OCI-LY7 (cell line): ENCODE measurements at regions not wholly inside any gene's neighbourhood (a gene's known extent, or its start where the extent isn't known, plus 50 kb on each side); places are given as distances from the start of the nearest gene placed in this dataset.

Source experiments
- BruUV-seq: library from RNA; stranded (reverse); fragments of 400-500 nt; replicated peaks from 2 replicates; lab custom pipeline; 2021; lab: Mats Ljungman, UMichigan
- CTCF ChIA-PET: fragments of 300-600 bp; sonication (Branson Sonifier 250); formaldehyde crosslinking; loops from one replicate; lab custom pipeline; 2022; ENCODE audit warnings: antibody characterized with exemption; ENCODE audit not compliant: unreplicated experiment; lab: Charles Lee
- POLR2A ChIA-PET: fragments of 300-600 bp; sonication (Branson Sonifier 250); formaldehyde crosslinking; loops from one replicate; lab custom pipeline; 2022; ENCODE audit warnings: antibody characterized with exemption; lab: Charles Lee
- DNase-seq: peaks from one replicate; pipeline ENCODE4 v3.0.0-alpha.2; 2015; ENCODE audit warnings: low spot score
- H2AFZ ChIP-seq: fragments of 200-600 bp; sonication (generic), shearing (Covaris generic); 2 replicates; pipeline ENCODE4 v1.6.1; 2014; ENCODE audit warnings: mild to moderate bottlenecking, antibody characterized with exemption, low read length, moderate library complexity
- H3K27ac ChIP-seq: fragments of 200-600 bp; sonication (generic); 2 replicates; pipeline ENCODE4 v1.5.1; 2014; ENCODE audit warnings: mixed run types, low read depth, mild to moderate bottlenecking, moderate library complexity, low read length, inconsistent platforms; ENCODE audit not compliant: poor library complexity, severe bottlenecking
- H3K36me3 ChIP-seq: fragments of 200-600 bp; sonication (generic); 2 replicates; pipeline ENCODE4 v1.6.1; 2014; ENCODE audit warnings: mild to moderate bottlenecking, antibody characterized with exemption, low read length, moderate library complexity, mixed read lengths; ENCODE audit not compliant: insufficient read depth
- H3K4me1 ChIP-seq: fragments of 200-600 bp; sonication (generic); 2 replicates; pipeline ENCODE4 v1.5.1; 2014; ENCODE audit warnings: mild to moderate bottlenecking, low read length; ENCODE audit not compliant: insufficient read depth, poor library complexity, severe bottlenecking
- H3K4me2 ChIP-seq: fragments of 200-600 bp; sonication (generic); 2 replicates; pipeline ENCODE4 v1.6.1; 2014; ENCODE audit warnings: mild to moderate bottlenecking, low read length
- H3K4me3 ChIP-seq: fragments of 200-600 bp; sonication (generic); 2 replicates; pipeline ENCODE4 v1.5.1; 2014; ENCODE audit warnings: mild to moderate bottlenecking, low read depth, low read length; ENCODE audit not compliant: poor library complexity, severe bottlenecking
- H3K79me2 ChIP-seq: fragments of 200-600 bp; sonication (generic); 2 replicates; pipeline ENCODE4 v1.6.1; 2016; ENCODE audit warnings: low read depth, mild to moderate bottlenecking, low read length, moderate library complexity, mixed read lengths; ENCODE audit not compliant: insufficient read depth
- H3K9me2 ChIP-seq: fragments of 200-600 bp; sonication (generic); 2 replicates; pipeline ENCODE4 v1.6.1; 2016; ENCODE audit warnings: mild to moderate bottlenecking, low read length, mixed read lengths; ENCODE audit not compliant: insufficient read depth
- H3K9me3 ChIP-seq: fragments of 200-600 bp; sonication (generic); 2 replicates; pipeline ENCODE4 v1.6.1; 2014; ENCODE audit warnings: mild to moderate bottlenecking, mixed run types, low read length, mixed read lengths
- H4K20me1 ChIP-seq: fragments of 200-600 bp; sonication (generic); 2 replicates; pipeline ENCODE4 v1.6.1; 2014; ENCODE audit warnings: mild to moderate bottlenecking, antibody characterized with exemption, low read length, moderate library complexity, mixed read lengths; ENCODE audit not compliant: insufficient read depth
- EZH2phosphoT487 ChIP-seq: fragments of 200-600 bp; sonication (generic); IDR thresholded peaks from 2 replicates; pipeline ENCODE4 v1.6.1; 2018; ENCODE audit warnings: low read depth, borderline replicate concordance, mild to moderate bottlenecking, mixed run types, antibody characterized with exemption, low read length, moderate library complexity, mixed read lengths
- intact Hi-C: fragments of 100-400 bp; cut with micrococcal nuclease; formaldehyde crosslinking; loops from one replicate; pipeline ENCODE4 v1.10.0; 2022; ENCODE audit not compliant: unreplicated experiment
- TF ChIP-seq, protein P1 (sequence below): fragments of 200-600 bp; sonication (generic); conservative IDR thresholded peaks from 2 replicates; pipeline ENCODE4 v1.5.1; 2014; ENCODE audit warnings: mild to moderate bottlenecking, antibody characterized with exemption, low read length, moderate library complexity, mixed read lengths

DNA sequence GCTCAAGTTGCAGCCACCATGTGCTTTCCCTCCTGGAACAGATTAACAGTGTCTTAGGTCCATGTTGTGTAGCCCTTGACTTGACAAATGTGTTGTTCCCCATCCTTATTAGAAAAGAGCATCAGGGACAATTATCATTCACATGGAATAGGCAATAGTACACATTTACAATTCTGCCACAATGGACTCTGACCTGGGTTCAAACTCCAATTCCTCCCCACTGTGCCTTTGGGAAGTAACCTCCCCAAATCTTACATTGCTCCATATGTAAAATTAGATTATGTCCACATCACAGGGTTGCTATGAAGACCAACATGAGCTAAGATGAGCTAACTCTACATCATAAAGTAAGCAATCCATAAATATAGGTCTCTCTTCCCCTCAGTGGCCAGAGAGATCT is 193.8 kb downstream of the NRP2 start:
- DNase-seq, result no peak
- Histone ChIP-seq H3K4me1 (no peaks in the 10 kb centered on the region), H3K9me2 (no peaks in the 10 kb centered on the region), H3K79me2 (no peaks in the 10 kb centered on the region), H4K20me1 (no peaks in the 10 kb centered on the region), H3K4me2 (no peak overlapping the region), H3K27ac (no peak overlapping the region), H2AFZ (no peak overlapping the region), H3K4me3 (no peak overlapping the region), H3K9me3 (no peaks in the 10 kb centered on the region), H3K36me3 (no peaks in the 10 kb centered on the region)
- POLR2A ChIA-PET, result interaction anchor here (0.5 kb wide), 1 partner anchor 565 kb away, joined by 3 read pairs; no protein-coding TSS in a partner anchor
- intact Hi-C loops, result no loop called here
- no peak for TF ChIP-seq EZH2phosphoT487
- TF ChIP-seq, protein P1, sequence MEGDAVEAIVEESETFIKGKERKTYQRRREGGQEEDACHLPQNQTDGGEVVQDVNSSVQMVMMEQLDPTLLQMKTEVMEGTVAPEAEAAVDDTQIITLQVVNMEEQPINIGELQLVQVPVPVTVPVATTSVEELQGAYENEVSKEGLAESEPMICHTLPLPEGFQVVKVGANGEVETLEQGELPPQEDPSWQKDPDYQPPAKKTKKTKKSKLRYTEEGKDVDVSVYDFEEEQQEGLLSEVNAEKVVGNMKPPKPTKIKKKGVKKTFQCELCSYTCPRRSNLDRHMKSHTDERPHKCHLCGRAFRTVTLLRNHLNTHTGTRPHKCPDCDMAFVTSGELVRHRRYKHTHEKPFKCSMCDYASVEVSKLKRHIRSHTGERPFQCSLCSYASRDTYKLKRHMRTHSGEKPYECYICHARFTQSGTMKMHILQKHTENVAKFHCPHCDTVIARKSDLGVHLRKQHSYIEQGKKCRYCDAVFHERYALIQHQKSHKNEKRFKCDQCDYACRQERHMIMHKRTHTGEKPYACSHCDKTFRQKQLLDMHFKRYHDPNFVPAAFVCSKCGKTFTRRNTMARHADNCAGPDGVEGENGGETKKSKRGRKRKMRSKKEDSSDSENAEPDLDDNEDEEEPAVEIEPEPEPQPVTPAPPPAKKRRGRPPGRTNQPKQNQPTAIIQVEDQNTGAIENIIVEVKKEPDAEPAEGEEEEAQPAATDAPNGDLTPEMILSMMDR, result no peak
- BruUV-seq, result no TSS peak
- CTCF ChIA-PET, result no interaction called here

DNA sequence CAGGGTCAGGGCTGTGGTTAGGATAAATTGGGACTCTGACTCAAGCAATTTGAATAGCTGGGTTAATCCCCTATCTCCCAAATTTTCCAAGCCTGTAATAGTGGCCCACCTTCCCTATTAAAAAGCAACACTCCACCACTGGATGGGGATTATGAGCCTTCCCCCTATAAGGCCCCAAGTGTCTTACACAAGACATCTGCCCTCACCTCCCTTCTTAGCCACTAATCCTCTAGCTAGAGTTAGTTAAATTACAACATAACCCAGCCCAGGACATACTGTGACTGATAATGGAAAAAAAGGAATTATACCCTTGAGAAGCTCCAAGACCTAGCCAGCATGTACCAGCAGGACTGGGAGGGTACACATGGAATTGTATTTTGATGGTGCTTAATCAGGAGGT is 190.4 kb downstream of the NRP2 start:
- H2AFZ ChIP-seq, result no peak overlapping the region
- H3K79me2 ChIP-seq, result no peaks in the 10 kb centered on the region
- no TSS peak for BruUV-seq
- H3K4me1 ChIP-seq, result no peaks in the 10 kb centered on the region
- H3K9me2 ChIP-seq, result no peaks in the 10 kb centered on the region
- no peaks in the 10 kb centered on the region for H4K20me1 ChIP-seq
- no peak overlapping the region for H3K4me3 ChIP-seq
- no peaks in the 10 kb centered on the region for H3K36me3 ChIP-seq
- POLR2A ChIA-PET, result interaction anchor here (1.1 kb wide), 1 partner anchor 9 kb away, joined by 5 read pairs; no protein-coding TSS in a partner anchor
- no peak overlapping the region for H3K27ac ChIP-seq
- CTCF ChIA-PET, result no interaction called here
- TF ChIP-seq EZH2phosphoT487, result no peak
- TF ChIP-seq, protein P1, result no peak
- intact Hi-C loops, result no loop called here
- no peaks in the 10 kb centered on the region for H3K9me3 ChIP-seq
- no peak for DNase-seq
- no peak overlapping the region for H3K4me2 ChIP-seq

DNA sequence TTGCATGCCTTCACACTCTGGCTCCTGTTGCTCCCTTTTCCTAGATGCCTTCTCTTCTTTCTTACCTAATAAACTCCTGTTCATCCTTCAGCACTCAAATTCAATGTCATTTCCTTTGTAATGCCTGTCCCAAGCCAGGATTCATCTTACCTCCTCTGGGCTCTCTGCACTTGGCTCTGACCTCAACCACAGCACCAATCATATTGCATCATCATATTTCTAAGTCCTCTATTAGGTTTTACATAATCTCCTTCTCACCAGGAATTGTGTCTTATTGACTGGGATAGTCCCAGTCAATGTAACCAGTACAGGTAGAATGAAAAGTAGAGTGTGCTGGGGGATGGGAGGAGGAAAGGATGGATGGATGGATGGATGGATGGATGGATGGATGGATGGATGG is 187.1 kb downstream of the NRP2 start:
- no peak for DNase-seq
- no peaks in the 10 kb centered on the region for H4K20me1 ChIP-seq
- H2AFZ ChIP-seq, result no peak overlapping the region
- H3K4me2 ChIP-seq, result no peak overlapping the region
- ChIA-PET POLR2A (no interaction called here), CTCF (no interaction called here)
- H3K4me3 ChIP-seq, result no peak overlapping the region
- no peaks in the 10 kb centered on the region for H3K36me3 ChIP-seq
- intact Hi-C loops, result no loop called here
- no TSS peak for BruUV-seq
- no peaks in the 10 kb centered on the region for H3K9me2 ChIP-seq
- H3K4me1 ChIP-seq, result no peaks in the 10 kb centered on the region
- no peaks in the 10 kb centered on the region for H3K9me3 ChIP-seq
- no peak overlapping the region for H3K27ac ChIP-seq
- TF ChIP-seq, protein P1, result no peak
- no peak for TF ChIP-seq EZH2phosphoT487
- no peaks in the 10 kb centered on the region for H3K79me2 ChIP-seq
